PC-9 (cell line): ENCODE measurements at regions not wholly inside any gene's neighbourhood (a gene's known extent, or its start where the extent isn't known, plus 50 kb on each side); places are given as distances from the start of the nearest gene placed in this dataset.
"Not testable (repeated sequence)": the region's sequence is repeated elsewhere in the genome, so short reads cannot be mapped to it uniquely, and the experiment has no call there.

ENCODE experiments used
- BruUV-seq: library from RNA; stranded (reverse); fragments of 400-500 nt; replicated peaks from 2 replicates; lab custom pipeline; 2021; lab: Mats Ljungman, UMichigan
- CTCF ChIA-PET: fragments of 300-600 bp; sonication (Branson Sonifier 250); formaldehyde crosslinking; loops from one replicate; lab custom pipeline; 2022; ENCODE audit warnings: antibody characterized with exemption; lab: Charles Lee
- POLR2A ChIA-PET: fragments of 300-600 bp; sonication (Branson Sonifier 250); formaldehyde crosslinking; loops from one replicate; lab custom pipeline; 2022; ENCODE audit warnings: antibody characterized with exemption; ENCODE audit not compliant: unreplicated experiment; lab: Charles Lee
- DNase-seq, 2 experiments: peaks; one replicate each; pipeline versions ENCODE4 v3.0.0 to v3.0.0-alpha.2; 2015 to 2022; ENCODE audit warnings: mixed read lengths in 1 of 2
- H2AFZ ChIP-seq: fragments of 200-600 bp; sonication (generic); 2 replicates; pipeline ENCODE4 v1.8.1; 2017; ENCODE audit warnings: antibody characterized with exemption
- H3F3A ChIP-seq: fragments of 200-600 bp; sonication (generic); 2 replicates; pipeline ENCODE4 v1.8.1; 2017; ENCODE audit warnings: antibody characterized with exemption, mild to moderate bottlenecking, low read depth; ENCODE audit not compliant: insufficient read depth
- H3K27ac ChIP-seq: fragments of 200-600 bp; sonication (generic); 2 replicates; pipeline ENCODE4 v1.6.1; 2016; ENCODE audit warnings: mixed run types
- H3K27me3 ChIP-seq: fragments of 200-600 bp; sonication (generic); 2 replicates; pipeline ENCODE4 v1.6.1; 2016; ENCODE audit warnings: low read depth, mixed run types; ENCODE audit not compliant: insufficient read depth
- H3K36me3 ChIP-seq: fragments of 200-600 bp; sonication (generic); 2 replicates; pipeline ENCODE4 v1.6.1; 2016; ENCODE audit warnings: low read depth, mixed run types
- H3K4me1 ChIP-seq: fragments of 200-600 bp; sonication (generic); replicated peaks from 2 replicates; pipeline ENCODE4 v1.6.1; 2016; ENCODE audit warnings: mixed run types; ENCODE audit not compliant: insufficient read depth
- H3K4me2 ChIP-seq: fragments of 200-600 bp; sonication (generic); 2 replicates; pipeline ENCODE4 v1.6.1; 2017; ENCODE audit warnings: mixed run types
- H3K4me3 ChIP-seq: fragments of 200-600 bp; sonication (generic); 2 replicates; pipeline ENCODE4 v1.6.1; 2016; ENCODE audit warnings: mixed run types
- H3K79me2 ChIP-seq: fragments of 200-600 bp; sonication (generic); 2 replicates; pipeline ENCODE4 v1.6.1; 2017; ENCODE audit warnings: low read depth, mixed run types
- H3K9me2 ChIP-seq: fragments of 200-600 bp; sonication (generic); 2 replicates; pipeline ENCODE4 v1.8.1; 2017; ENCODE audit warnings: mild to moderate bottlenecking; ENCODE audit not compliant: insufficient read depth
- H3K9me3 ChIP-seq: fragments of 200-600 bp; sonication (generic); 2 replicates; pipeline ENCODE4 v1.8.1; 2016; ENCODE audit warnings: low read depth; ENCODE audit not compliant: insufficient read depth
- H4K20me1 ChIP-seq: fragments of 200-600 bp; sonication (generic); 2 replicates; pipeline ENCODE4 v1.8.1; 2017; ENCODE audit not compliant: insufficient read depth
- EZH2 ChIP-seq: fragments of 200-600 bp; sonication (generic); IDR thresholded peaks from 2 replicates; pipeline ENCODE4 v1.8.0; 2017; ENCODE audit warnings: antibody characterized with exemption, low read depth
- intact Hi-C: fragments of 100-400 bp; cut with micrococcal nuclease; formaldehyde crosslinking; loops from one replicate; pipeline ENCODE4 v1.10.0; 2022; ENCODE audit not compliant: unreplicated experiment
- TF ChIP-seq, protein P1 (sequence below): fragments of 200-600 bp; sonication (generic); conservative IDR thresholded peaks from 2 replicates; pipeline ENCODE4 v1.6.1; 2017; ENCODE audit warnings: mixed run types, antibody characterized with exemption, mild to moderate bottlenecking, moderate library complexity

GRCh38 chr3:110946810-110947209, 124.8 kb upstream of the NECTIN3 start:
- H3K27me3 ChIP-seq = no peaks in the 10 kb centered on the region
- H3K9me2 ChIP-seq = no peaks in the 10 kb centered on the region
- no peak overlapping the region for H3K4me2 ChIP-seq
- intact Hi-C loops = no loop called here
- no peaks in the 10 kb centered on the region for H3K36me3 ChIP-seq
- no peak for TF ChIP-seq EZH2
- TF ChIP-seq, protein P1, sequence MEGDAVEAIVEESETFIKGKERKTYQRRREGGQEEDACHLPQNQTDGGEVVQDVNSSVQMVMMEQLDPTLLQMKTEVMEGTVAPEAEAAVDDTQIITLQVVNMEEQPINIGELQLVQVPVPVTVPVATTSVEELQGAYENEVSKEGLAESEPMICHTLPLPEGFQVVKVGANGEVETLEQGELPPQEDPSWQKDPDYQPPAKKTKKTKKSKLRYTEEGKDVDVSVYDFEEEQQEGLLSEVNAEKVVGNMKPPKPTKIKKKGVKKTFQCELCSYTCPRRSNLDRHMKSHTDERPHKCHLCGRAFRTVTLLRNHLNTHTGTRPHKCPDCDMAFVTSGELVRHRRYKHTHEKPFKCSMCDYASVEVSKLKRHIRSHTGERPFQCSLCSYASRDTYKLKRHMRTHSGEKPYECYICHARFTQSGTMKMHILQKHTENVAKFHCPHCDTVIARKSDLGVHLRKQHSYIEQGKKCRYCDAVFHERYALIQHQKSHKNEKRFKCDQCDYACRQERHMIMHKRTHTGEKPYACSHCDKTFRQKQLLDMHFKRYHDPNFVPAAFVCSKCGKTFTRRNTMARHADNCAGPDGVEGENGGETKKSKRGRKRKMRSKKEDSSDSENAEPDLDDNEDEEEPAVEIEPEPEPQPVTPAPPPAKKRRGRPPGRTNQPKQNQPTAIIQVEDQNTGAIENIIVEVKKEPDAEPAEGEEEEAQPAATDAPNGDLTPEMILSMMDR = no peak
- no peaks in the 10 kb centered on the region for H4K20me1 ChIP-seq
- CTCF ChIA-PET = no interaction called here
- H3K27ac ChIP-seq = no peak overlapping the region
- no peak overlapping the region for H2AFZ ChIP-seq
- H3K9me3 ChIP-seq = peaks cover 6% of the 10 kb centered on the region; the same call in 1 of the 2 replicates
- H3K4me3 ChIP-seq = no peak overlapping the region
- H3F3A ChIP-seq = no peaks in the 10 kb centered on the region
- no TSS peak for BruUV-seq
- H3K4me1 ChIP-seq = no peaks in the 10 kb centered on the region
- no peak for DNase-seq
- no peaks in the 10 kb centered on the region for H3K79me2 ChIP-seq
- POLR2A ChIA-PET = no interaction called here

GRCh38 chr3:110949194-110949593, 122.4 kb upstream of the NECTIN3 start:
- H3K9me2 ChIP-seq, H3K4me3 ChIP-seq, H3K4me1 ChIP-seq, BruUV-seq, POLR2A ChIA-PET, H3K4me2 ChIP-seq, DNase-seq, CTCF ChIA-PET, H3K36me3 ChIP-seq, H3K27me3 ChIP-seq, H3K27ac ChIP-seq, H4K20me1 ChIP-seq, H3K79me2 ChIP-seq, H3K9me3 ChIP-seq, intact Hi-C loops, H2AFZ ChIP-seq, H3F3A ChIP-seq: not testable (repeated sequence)

GRCh38 chr3:110955301-110955880, 116.2 kb upstream of the NECTIN3 start:
- no peaks in the 10 kb centered on the region for H3K27me3 ChIP-seq
- intact Hi-C loops = no loop called here
- H3K4me3 ChIP-seq = no peak overlapping the region
- H4K20me1 ChIP-seq = no peaks in the 10 kb centered on the region
- no peaks in the 10 kb centered on the region for H3K36me3 ChIP-seq
- TF ChIP-seq, protein P1 = no peak
- TF ChIP-seq EZH2 = no peak
- H3K9me2 ChIP-seq = no peaks in the 10 kb centered on the region
- no peaks in the 10 kb centered on the region for H3K4me1 ChIP-seq
- H3K9me3 ChIP-seq = no peaks in the 10 kb centered on the region
- H2AFZ ChIP-seq = no peak overlapping the region
- ChIA-PET CTCF (no interaction called here), POLR2A (no interaction called here)
- DNase-seq = no peak
- H3K27ac ChIP-seq = no peak overlapping the region
- no peaks in the 10 kb centered on the region for H3F3A ChIP-seq
- no peak overlapping the region for H3K4me2 ChIP-seq
- no TSS peak for BruUV-seq
- H3K79me2 ChIP-seq = no peaks in the 10 kb centered on the region

DNA sequence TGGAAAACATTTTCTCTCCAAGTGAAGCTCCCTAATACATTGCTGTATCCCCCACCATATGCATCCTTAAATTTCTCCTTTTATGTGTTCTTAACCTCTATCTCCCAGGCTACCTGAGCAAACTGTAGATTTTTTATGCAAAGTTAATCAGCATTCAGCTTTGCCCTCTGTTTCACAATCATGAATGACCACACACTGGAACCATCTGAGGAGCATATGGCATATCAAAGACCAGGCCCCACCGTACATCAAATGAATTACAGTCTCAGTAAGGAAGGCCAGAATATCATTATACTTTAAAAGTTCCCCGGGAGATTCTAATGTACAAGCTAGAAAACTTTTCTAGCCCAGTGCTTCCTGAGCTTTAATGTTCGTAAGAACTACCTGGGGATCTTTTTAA, 115.5 kb upstream of the NECTIN3 start:
- Histone ChIP-seq H3K36me3 (no peaks in the 10 kb centered on the region), H3K27me3 (no peaks in the 10 kb centered on the region), H3K27ac (no peak overlapping the region), H3K9me2 (no peaks in the 10 kb centered on the region), H3K9me3 (no peaks in the 10 kb centered on the region), H3K4me3 (no peak overlapping the region), H3K4me1 (no peaks in the 10 kb centered on the region), H3F3A (no peaks in the 10 kb centered on the region), H2AFZ (no peak overlapping the region), H4K20me1 (no peaks in the 10 kb centered on the region), H3K79me2 (no peaks in the 10 kb centered on the region), H3K4me2 (no peak overlapping the region)
- ChIA-PET CTCF (no interaction called here), POLR2A (no interaction called here)
- no peak for DNase-seq
- no TSS peak for BruUV-seq
- TF ChIP-seq, protein P1 = no peak
- no peak for TF ChIP-seq EZH2
- intact Hi-C loops = no loop called here
